ENCODE measurements at regions not wholly inside any gene's neighbourhood (a gene's known extent, or its start where the extent isn't known, plus 50 kb on each side); places are given as distances from the start of the nearest gene placed in this dataset.
A peak's percentile ranks its signal among the peaks of the same experiment; 100 is the strongest.

DNA sequence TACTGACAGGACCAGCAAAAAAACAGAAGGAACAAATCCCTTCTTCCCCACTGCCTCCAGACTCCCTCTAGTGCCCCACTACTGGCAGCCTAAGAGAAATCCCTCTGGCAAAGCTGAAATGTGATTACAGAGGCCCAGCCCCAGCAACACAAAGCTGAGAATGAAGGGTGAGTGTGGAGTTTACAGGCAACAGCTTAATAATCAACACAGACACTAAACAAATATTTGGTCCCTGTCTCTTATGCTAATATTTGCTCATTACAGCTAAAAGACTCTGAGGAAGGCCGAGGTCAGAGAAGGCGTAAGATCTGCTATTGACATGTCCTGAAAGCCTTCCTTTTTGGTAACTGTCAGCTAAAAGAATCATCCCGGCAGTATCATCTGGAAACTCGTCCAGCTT, 308.5 kb upstream of the RASGRP1 start:
- TF ChIP-seq, protein P1, sequence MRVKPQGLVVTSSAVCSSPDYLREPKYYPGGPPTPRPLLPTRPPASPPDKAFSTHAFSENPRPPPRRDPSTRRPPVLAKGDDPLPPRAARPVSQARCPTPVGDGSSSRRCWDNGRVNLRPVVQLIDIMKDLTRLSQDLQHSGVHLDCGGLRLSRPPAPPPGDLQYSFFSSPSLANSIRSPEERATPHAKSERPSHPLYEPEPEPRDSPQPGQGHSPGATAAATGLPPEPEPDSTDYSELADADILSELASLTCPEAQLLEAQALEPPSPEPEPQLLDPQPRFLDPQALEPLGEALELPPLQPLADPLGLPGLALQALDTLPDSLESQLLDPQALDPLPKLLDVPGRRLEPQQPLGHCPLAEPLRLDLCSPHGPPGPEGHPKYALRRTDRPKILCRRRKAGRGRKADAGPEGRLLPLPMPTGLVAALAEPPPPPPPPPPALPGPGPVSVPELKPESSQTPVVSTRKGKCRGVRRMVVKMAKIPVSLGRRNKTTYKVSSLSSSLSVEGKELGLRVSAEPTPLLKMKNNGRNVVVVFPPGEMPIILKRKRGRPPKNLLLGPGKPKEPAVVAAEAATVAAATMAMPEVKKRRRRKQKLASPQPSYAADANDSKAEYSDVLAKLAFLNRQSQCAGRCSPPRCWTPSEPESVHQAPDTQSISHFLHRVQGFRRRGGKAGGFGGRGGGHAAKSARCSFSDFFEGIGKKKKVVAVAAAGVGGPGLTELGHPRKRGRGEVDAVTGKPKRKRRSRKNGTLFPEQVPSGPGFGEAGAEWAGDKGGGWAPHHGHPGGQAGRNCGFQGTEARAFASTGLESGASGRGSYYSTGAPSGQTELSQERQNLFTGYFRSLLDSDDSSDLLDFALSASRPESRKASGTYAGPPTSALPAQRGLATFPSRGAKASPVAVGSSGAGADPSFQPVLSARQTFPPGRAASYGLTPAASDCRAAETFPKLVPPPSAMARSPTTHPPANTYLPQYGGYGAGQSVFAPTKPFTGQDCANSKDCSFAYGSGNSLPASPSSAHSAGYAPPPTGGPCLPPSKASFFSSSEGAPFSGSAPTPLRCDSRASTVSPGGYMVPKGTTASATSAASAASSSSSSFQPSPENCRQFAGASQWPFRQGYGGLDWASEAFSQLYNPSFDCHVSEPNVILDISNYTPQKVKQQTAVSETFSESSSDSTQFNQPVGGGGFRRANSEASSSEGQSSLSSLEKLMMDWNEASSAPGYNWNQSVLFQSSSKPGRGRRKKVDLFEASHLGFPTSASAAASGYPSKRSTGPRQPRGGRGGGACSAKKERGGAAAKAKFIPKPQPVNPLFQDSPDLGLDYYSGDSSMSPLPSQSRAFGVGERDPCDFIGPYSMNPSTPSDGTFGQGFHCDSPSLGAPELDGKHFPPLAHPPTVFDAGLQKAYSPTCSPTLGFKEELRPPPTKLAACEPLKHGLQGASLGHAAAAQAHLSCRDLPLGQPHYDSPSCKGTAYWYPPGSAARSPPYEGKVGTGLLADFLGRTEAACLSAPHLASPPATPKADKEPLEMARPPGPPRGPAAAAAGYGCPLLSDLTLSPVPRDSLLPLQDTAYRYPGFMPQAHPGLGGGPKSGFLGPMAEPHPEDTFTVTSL (CRISPR knock-in tag; IDR thresholded peaks at IDR 0.05; ENCODE audit: borderline replicate concordance): 0 out of 2 replicates have a peak, but pooled peaks have one; percentile 19
- TF ChIP-seq ZBTB20 (CRISPR knock-in tag; IDR thresholded peaks at IDR 0.05; ENCODE audit: borderline replicate concordance, low read depth) (no peak), CREB1 (IDR thresholded peaks at IDR 0.05) (no peak), CREB1 (CRISPR knock-in tag; IDR thresholded peaks at IDR 0.05) (no peak), XRCC5 (optimal IDR thresholded peaks at IDR 0.05; ENCODE audit: low read length) (no peak), BRCA1 (CRISPR knock-in tag; IDR thresholded peaks at IDR 0.05) (no peak)
- TF ChIP-seq, protein P2, sequence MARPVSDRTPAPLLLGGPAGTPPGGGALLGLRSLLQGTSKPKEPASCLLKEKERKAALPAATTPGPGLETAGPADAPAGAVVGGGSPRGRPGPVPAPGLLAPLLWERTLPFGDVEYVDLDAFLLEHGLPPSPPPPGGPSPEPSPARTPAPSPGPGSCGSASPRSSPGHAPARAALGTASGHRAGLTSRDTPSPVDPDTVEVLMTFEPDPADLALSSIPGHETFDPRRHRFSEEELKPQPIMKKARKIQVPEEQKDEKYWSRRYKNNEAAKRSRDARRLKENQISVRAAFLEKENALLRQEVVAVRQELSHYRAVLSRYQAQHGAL (CRISPR knock-in tag; IDR thresholded peaks at IDR 0.05; ENCODE audit: not compliant biosample characterization): no peak
